ENCODE measurements at regions not wholly inside any gene's neighbourhood (a gene's known extent, or its start where the extent isn't known, plus 50 kb on each side); places are given as distances from the start of the nearest gene placed in this dataset.

DNA sequence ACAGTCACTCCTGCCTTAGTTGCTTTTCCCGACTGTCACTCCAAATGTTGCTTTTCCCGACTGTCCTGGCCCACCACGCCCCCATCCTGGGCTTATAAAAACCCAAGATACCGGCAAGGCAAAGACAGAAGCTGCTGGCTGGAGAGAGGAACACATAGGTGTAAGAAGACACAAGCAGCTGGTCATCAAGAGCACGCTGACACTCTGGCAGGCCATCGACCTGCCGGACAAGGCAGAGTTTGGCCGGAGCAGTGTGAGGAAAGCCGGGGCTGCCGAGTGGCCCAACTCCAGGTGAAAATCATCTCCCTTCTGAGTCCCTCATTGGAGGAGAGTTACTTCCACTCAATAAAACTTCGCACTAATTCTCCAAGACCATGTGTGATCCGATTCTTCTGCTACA, 349.5 kb downstream of the SLITRK1 start:
- TF ChIP-seq, protein P1, sequence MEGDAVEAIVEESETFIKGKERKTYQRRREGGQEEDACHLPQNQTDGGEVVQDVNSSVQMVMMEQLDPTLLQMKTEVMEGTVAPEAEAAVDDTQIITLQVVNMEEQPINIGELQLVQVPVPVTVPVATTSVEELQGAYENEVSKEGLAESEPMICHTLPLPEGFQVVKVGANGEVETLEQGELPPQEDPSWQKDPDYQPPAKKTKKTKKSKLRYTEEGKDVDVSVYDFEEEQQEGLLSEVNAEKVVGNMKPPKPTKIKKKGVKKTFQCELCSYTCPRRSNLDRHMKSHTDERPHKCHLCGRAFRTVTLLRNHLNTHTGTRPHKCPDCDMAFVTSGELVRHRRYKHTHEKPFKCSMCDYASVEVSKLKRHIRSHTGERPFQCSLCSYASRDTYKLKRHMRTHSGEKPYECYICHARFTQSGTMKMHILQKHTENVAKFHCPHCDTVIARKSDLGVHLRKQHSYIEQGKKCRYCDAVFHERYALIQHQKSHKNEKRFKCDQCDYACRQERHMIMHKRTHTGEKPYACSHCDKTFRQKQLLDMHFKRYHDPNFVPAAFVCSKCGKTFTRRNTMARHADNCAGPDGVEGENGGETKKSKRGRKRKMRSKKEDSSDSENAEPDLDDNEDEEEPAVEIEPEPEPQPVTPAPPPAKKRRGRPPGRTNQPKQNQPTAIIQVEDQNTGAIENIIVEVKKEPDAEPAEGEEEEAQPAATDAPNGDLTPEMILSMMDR (IDR thresholded peaks at IDR 0.05): no peak
- no peak for TF ChIP-seq POLR2AphosphoS5 (IDR thresholded peaks at IDR 0.05)
- no peak for TF ChIP-seq POLR2A (IDR thresholded peaks at IDR 0.05)

Data from sigmoid colon (tissue), 4 donors.